ENCODE measurements at regions not wholly inside any gene's neighbourhood (a gene's known extent, or its start where the extent isn't known, plus 50 kb on each side); places are given as distances from the start of the nearest gene placed in this dataset.

DNA sequence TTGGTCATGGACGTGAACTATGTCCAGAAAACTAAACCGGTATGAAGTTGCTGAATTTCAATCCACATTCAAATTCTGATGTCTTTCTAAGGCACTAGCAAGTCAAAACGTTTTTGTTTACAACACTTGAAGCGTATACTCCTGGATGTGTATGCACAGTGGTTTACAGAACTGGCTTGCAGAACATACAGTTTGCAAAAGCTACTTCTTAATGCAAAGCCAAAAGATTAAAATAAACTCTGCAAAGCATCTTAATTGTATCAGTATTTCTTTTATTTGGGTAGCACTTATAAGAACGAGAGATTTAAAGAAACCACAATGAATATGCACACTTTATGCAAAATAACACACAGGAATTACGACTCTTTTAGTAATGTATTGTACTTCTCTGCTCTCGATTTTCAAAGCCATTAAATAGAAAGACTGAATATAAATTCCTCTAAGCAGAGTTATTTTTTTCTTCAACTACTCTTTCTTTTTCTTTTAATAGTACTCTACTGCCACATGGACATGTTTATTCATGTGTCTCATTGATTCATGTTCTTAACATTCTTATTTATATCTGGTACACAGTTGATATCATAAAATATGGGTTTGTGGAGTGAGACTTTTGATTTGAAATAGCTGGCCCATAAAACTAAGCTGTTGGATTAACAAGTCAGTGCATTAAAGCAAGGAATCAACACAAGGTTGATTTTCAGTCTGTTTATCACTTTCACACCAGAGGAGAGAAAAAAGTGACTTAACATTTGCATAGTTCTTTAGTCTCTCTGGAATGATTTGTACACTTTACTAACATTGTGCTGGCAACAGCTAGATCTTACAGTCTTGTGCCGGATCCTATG is 189.4 kb upstream of the STEAP4 start:
- DNase-seq: no peak

DNA sequence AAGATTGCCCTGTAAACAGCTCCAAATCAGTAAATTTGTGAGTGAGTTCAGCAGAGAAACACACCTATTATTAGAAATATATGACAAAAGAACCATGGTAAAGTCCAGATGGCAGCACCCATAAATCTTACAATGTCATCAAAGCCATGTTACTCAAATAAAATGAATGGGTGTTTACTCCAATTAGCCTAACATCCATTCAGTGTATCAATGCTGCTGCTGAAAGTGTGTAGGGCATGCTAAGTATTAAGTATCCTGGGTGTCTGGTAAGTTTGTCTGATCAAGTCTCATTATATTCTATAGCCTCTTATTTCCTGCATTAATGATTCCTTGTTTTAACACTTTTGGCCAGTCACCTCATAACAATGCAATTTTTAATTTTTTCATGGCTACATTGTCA is 185.5 kb upstream of the STEAP4 start:
- DNase-seq: no peak

DNA sequence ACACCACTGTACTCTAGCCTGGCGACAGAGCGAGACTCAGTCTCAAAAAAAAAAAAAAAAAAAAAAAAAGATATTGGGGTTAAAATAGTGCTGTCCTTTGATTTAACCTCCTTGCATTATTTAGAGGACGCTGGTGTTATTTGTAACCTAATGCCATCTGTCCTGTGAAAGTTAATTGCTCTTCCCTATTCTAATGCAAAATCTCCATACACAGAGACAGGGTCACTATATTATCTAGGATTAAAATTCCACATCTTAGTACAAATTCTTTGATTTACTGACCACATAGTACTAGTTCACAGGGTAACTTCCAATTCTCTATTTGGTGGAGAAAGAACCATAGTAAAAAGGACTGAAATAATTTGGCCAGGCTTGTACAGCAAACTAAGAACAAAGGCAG is 184.2 kb upstream of the STEAP4 start:
- no peak for DNase-seq

DNA sequence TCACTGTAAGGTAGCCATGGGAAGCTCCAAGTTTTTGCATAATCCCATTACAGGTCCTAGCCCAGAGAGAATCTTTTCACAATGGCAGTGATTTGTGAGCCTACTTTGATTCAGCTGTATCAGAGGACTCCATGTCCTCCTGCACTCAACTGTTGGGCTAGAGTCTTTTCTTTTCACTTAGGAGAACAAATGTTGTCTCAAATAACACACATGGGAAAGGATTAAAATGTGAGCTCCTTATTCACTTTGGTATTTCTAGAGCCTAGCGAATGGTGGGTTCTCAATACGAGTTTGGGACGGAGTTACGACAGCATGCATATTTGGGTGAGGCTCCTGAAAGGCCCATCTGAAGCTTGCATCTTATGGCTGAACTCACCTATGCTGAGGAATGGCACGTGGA is 183.5 kb upstream of the STEAP4 start:
- no peak for DNase-seq

DNA sequence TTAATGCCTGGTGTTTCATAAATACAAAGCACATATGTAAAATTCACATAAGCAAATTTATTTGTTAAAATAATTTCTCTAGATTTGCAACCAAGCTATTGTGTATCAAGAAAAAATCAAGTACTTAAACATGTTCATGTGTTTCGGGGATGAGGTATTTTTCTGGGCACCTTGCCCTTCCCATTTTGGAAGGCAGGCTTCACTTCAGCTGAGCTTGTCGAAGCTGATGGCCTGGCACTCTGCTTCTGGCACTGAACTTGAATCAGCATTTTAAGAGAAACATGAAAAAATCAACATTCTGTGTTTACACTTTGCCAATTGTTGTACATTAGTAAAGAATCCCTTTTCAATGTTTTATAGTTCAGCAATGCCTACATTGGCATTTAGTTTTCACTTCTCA is 179.1 kb upstream of the STEAP4 start:
- no peak for DNase-seq

DNA sequence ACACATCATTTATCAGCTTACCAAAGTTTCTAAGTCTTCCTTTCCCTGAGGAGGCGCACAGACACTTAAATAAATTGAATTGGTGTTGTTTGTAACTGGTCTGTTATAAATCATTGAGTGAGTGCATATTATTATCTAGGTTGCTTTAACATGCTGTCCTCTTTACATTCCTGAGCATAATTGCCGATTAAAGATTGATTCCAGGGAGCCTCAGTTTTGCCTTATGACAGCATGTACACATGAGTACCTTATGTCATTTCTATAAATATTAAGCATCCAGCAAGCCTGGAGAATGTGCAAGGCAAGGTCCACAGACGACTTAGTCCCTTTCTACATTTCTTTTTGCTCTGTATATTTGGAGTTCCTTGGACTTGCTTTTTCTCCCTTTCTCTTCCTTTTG is 177.9 kb upstream of the STEAP4 start:
- DNase-seq: no peak

DNA sequence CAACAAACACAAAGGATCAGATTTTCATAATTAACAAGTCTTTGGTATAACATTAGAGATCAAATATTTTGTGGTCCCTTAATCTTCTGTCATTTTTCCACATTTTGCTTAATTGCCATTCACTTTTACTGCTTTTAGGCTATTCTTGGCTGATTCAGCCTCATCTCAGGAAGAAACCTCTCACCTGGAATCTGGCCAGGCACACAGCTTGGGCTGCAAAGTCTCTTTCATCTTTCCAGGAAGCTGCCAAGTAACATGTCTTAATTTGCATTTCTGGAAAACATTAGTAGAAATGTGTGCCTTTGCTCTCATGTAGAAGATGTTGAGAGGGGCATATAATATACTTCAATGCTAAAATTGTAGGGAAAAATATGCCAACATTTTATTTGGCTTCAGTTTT is 174.2 kb upstream of the STEAP4 start:
- DNase-seq: no peak

DNA sequence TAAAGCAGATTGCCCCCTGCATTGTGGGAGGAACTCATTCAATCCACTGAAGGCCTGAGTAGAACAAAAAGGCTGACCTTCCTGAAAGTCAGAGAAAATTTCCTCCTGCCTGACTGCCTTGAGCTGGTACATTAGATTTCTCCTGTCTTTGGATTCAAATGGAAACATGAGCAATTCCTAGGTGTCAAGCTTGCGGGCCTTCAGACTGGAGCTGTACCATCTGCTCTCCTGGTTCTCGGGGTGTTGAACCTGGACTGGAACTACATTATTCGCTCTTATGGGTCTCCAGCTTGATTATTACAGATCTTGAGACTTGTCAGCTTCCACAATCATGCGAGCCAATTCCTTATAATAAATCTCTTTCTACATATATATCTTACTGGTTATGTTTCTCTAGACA is 173.6 kb upstream of the STEAP4 start:
- DNase-seq: no peak

DNA sequence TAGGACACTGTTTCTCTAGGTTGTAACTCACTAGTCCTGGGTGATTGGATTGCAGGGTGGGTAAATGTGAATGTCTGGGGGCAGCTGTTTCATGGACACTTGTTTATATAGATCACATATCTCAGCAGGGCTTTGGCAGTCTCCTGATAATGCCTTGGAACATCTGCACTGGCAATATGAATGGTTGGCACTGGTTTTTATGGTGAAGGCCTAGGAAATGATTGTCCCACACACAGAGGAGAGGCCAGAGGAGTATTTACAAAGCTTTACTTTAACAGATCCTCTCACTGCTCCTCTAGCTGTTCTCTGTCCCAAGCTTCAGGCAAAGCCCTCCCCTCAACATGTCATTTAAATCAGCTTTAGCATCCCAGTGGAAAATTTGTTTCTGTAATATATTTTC is 171.3 kb upstream of the STEAP4 start:
- no peak for DNase-seq

DNA sequence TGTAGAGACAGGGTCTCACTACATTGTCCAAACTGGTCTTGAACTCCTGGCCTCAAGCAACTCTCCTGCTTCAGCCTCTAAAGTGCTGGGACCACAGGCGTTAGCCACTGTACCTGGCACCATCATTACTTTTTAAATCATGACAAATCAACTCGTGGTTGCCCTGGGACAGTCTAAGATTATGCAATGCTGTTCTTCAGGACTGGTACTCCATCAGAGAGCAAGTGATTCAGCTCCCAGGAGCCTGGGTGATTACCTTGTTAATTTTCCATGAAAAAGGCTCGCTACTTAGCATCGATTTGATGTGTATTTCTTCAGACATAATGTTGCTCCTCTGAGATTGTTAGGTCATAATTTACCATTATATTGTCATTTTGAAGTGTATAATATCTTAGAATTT is 158.9 kb upstream of the STEAP4 start:
- DNase-seq: no peak

DNA sequence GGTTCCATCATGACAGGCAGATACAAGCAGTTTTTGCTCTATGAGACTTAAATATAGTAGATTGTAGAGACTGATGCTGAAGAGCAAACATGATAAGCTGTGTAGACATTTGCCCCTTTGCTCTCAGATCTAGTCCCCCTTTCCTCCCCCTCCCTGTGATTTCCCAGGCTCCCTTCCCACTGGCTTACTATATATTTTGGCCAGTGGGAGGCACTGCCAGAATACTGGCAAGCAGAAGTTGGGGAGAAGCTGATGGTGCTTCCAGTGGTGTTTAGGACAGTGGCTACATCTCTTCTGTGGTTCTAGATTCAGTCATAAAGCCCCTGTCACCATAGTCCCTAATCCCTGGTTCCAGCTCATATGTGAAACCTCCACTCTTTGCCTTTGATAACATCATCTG is 156.1 kb upstream of the STEAP4 start:
- DNase-seq: no peak

DNA sequence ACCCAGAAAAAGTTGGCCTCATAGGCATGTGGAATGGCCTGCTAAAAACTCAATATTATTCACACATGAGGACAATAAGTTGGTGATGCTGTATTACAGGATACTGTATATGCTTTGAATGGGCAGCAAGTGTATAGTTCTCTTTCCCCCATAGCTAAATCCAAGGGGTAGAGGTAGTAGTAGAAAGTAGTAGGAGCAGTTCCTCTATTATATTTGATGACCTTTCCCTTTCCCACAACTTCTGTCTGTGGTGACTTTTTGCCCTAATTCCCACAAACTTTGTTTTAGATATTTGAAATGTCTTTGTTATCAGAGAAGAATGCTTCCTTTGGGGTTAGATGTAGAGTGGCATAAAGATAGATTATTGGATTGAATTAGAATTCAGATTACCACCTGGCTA is 154.0 kb upstream of the STEAP4 start:
- no peak for DNase-seq

DNA sequence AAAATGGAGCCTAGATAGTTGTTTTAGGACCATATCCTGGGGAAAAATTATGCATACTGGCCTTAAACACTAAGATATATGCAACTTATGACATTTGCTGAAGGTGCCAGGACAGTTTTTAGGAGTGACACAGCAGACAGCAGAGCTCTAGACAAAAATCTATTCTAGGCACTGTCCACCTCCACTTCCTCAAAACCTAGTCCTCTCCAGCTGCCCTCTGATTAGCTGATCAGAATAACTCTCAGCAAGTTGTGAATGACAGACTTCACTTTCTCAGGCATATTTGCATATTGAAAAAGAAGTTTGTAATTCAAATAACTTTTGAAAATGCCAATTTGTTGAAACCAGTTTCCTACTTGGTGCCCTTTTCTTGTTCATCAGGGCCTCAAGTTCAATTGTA is 152.3 kb upstream of the STEAP4 start:
- no peak for DNase-seq

DNA sequence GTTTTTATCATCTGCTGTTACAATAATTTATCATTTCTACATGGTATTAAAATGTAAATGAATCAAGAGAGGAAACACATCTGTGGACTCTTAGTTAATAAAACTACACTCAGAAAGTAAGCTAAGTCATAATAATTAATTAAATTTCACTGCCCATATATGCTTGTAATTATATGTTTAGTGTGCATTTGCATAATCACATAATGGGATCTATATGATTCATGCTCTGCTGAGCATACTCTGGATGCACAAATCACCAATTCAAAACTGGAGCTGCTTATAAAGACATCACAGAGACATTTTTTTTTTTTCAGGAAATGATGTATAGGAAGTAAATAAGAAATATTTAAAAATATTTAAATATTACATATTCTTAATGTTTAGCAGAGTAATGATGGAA is 151.6 kb upstream of the STEAP4 start:
- DNase-seq: no peak

DNA sequence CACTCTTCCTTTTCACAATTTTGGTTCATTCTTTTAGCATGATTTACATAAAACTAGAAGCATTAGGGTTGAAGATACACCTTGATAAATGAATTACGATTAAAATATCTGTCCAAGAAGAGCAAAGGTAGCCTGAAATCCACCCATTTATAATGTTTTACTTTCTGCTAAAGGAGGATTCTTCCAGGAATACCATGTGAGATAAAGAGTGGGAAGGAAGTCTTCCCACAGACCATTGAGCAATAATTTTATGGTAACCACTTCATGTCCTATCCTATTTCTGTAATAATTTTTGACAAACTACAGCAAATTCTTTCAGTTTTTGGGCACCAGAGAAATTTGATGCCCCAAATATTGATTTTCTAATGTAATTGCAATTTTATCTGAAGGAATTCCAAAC is 150.6 kb upstream of the STEAP4 start:
- DNase-seq: no peak

DNA sequence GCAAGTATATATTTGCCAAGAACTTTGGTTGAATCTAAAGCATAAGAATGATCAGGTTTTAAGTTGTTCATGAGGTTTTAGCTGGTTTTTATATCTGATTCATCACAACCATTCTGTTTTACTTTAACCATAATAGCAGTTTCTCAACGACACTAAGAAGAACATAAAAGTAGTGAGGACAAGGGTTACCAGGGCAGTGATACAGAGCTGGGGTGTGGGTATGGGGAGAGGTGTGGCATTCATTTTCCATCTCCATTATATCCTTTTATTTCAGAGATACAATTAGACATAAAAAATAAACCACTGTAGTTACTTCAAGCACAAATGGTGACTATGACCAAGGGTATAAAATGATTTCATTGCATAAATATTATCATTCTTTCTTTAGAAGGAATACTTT is 149.8 kb upstream of the STEAP4 start:
- no peak for DNase-seq

DNA sequence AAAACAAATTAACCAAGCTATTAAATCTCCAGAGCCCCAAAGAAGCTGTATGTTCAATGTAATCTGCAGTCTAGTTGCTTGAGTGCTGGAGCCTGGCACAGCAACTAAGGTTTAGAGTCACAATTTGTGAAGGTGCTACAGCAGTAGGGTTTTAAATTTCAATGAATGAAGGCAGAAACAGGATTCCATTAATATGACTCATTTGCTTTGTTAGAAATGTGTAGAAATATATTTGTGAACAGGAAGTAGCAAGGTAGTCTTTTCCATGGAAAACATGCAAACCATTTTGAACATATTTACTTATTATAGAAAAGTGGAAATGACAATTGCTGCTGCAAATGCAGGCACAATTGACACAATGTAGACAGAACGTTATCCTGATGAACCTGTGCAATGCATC is 149.0 kb upstream of the STEAP4 start:
- DNase-seq: no peak

DNA sequence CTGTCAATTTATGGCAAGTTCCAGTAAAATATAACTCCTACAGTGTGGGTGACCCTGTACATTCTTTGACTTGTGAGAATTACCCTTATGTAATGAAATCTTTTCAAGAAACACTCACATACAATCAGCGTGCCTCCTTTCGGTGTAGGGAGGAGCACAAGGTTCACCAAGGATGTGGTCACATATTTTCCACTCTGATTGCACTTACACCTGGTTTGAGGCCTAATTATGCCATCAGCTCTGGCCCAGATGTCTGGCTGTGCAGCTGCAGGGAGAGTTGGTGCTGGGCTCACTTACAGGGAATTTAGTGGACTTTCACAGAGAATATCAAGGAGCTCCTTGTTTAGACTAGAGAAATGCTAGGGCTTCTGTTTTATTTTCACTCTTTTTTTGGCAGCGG is 146.0 kb upstream of the STEAP4 start:
- DNase-seq: no peak

DNA sequence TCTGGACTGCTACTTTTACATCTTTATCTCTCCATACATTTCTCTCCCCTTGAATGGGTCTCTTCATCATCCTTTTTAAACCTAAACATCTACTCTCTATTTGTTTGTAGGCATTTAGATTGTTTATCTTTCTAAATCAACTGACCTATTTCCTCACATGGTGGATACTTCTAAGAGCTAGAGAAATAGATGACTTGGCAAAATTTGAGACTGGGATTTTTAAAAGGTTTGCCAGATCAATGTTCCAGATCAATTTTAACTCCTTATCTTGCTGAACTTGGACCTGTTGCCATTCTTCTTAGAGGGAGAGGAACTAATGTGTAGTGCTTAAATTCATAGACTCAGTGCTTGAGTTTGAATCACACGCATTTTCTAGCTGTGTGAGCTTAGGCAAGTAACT is 144.2 kb upstream of the STEAP4 start:
- DNase-seq: no peak

DNA sequence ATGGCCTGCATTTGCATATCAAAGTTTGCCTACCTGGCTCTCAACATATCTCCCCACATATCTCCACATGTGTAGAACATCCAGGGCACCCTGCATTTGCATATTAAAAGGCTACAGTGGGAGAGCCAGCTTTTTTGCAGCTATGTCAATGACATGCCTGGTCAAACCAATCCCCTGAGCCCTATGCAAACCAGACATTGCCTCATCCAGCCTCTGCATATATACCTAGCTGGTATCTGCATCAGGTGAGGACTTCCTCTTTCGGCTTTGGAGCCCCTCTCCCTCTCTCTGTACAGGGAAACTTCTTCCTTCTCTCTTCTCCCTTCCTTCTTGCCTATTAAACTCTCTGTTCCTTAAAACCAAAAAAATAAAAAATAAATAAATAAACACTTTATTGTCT is 142.7 kb upstream of the STEAP4 start:
- DNase-seq: no peak

DNA sequence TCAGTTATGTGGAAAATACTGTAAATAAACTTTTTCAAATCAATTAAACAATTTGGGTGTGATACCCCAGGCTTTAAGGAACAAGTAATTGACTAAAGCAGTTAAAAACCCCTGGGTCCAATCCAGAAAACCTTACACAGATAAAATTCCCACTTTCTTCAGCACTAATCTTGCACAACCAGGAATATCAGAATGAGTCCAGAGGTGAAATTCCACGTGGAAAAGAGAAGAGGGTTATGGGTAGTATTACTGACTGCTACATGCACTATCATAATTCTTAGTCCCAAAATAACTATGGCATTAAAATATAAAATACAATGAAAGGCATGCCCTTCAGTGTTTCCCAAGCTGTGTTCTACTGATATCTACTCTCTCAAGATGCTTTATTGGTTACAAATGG is 135.7 kb upstream of the STEAP4 start:
- DNase-seq: no peak

DNA sequence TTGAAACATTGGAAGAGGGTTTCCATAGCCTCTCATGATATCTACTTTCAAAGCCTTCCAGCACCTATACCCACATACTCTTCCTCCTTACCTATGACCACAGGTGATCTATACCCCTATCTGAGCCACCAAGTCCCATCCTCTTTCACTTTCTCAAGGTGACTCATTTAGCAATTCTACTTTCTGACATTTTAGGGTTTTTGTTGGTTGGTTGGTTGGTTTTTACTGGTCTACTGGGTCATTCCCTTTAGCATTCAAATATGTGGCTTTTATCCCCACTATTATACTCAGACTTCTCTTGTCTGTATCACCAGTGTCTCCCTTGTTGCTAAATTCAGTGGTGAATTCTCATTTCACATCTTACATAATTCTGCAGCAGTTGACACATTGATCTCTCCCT is 130.4 kb upstream of the STEAP4 start:
- no peak for DNase-seq

DNA sequence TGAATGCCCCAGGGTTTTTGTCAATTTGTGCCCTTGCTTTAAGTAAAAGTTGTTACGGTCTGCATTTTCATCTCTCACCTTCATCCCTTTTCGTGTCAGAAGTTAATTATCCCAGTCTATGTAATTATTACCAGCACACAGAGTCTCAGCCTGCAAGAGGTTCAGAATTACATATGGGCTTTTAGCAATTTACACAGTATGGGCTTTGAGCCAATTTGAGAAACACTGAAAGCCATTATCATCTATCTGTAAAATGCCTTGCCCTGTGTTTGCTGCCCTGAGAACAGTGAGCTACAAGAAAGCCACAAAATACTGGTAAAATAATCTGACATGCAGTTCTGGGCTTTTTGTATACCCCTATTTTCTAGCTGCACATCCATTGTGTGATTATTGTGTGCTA is 125.6 kb upstream of the STEAP4 start:
- DNase-seq: no peak

DNA sequence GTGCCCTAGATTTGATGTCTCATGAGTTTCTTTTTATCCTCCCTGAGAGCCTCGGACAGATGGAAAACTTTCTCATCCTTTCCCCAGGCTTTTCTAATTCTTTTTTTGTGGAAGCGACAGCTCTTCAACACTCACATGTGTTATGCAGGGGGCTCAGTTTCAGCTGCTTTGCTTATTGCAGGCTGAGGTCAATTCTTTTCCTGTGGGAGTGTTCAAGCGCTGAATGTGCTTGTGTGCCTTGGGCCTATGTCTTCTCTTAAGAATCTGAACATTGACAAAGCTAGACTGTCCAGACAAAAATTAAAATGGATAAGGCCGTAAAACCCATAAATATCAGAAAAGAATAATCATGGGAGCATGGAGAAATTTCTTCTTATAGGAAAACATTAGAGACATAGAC is 125.2 kb upstream of the STEAP4 start:
- no peak for DNase-seq

DNA sequence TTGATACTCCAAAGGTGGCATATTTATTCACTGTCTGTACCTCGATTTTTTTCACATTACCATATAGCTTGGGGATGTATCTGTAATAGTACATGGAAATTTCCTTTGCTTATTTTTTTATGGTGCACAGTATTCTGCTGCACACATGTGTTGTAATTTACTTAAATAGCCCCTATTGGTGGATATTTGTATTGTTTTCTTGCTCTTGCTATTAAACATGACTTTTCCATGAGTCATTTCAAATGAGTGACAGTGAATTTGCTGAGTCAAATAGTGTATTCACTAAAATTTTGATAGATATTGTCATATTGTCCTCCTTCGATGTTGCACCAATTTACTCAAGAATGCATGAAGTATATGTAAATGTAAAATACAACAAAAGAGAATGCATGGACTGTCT is 122.7 kb upstream of the STEAP4 start:
- DNase-seq: no peak

DNA sequence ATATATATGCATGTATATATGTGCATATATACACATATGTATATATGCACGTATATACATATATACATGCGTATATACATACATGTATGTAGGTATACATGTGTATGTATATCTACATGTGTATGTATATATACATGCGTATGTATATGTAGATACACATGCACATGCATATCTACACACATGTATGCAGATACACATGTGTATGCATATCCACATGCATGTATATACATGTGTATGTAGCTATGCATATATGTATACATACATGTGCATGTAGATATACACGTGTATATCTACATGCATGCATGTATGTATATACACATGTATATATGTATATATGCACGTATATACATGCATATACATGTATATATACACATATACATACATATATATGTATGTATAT is 95.8 kb upstream of the STEAP4 start:
- DNase-seq: no peak

Measured in MV-4-11 (cell line).